Activated T-cell treated with anti-CD3 and anti-CD28 coated beads, Interleukin-2, amount 50 U/mL, for 1 hour (primary cell): ENCODE measurements at regions not wholly inside any gene's neighbourhood (a gene's known extent, or its start where the extent isn't known, plus 50 kb on each side); places are given as distances from the start of the nearest gene placed in this dataset.

Experiments
- DNase-seq: peaks from one replicate; pipeline ENCODE4 v3.0.0-alpha.2; 2020

GRCh38 chr15:62823561-62823960 lies 219.0 kb upstream of the TPM1 start:
- no peak for DNase-seq

- DNase-seq, result no peak
Observed at GRCh38 chr15:62824111-62825015, 218.2 kb upstream of the TPM1 start.

- no peak for DNase-seq
Observed at GRCh38 chr15:62825191-62825590, 217.4 kb upstream of the TPM1 start.

GRCh38 chr15:62826561-62826960 lies 216.0 kb upstream of the TPM1 start:
- no peak for DNase-seq

GRCh38 chr15:62828364-62828763 lies 214.2 kb upstream of the TPM1 start:
- no peak for DNase-seq

- DNase-seq, result no peak
Observed at GRCh38 chr15:62832231-62832630, 210.3 kb upstream of the TPM1 start.

- no peak for DNase-seq
Observed at GRCh38 chr15:62833646-62834045, 208.9 kb upstream of the TPM1 start.

GRCh38 chr15:62834686-62835329 lies 207.7 kb upstream of the TPM1 start:
- no peak for DNase-seq

- DNase-seq, result no peak
Observed at GRCh38 chr15:62835351-62835750, 207.2 kb upstream of the TPM1 start.

GRCh38 chr15:62835762-62836161 lies 206.8 kb upstream of the TPM1 start:
- DNase-seq, result no peak

GRCh38 chr15:62840526-62841268 lies 201.8 kb upstream of the TPM1 start:
- DNase-seq, result no peak

- DNase-seq, result no peak
Observed at GRCh38 chr15:62841269-62841628, 201.3 kb upstream of the TPM1 start.

- DNase-seq, result no peak
Observed at GRCh38 chr15:62841891-62842559, 200.5 kb upstream of the TPM1 start.

- no peak for DNase-seq
Observed at GRCh38 chr15:62843311-62843710, 199.2 kb upstream of the TPM1 start.

- no peak for DNase-seq
Observed at GRCh38 chr15:62844564-62845240, 197.8 kb upstream of the TPM1 start.

- no peak for DNase-seq
Observed at GRCh38 chr15:62845241-62846126, 197.1 kb upstream of the TPM1 start.

GRCh38 chr15:62846131-62846804 lies 196.3 kb upstream of the TPM1 start:
- DNase-seq, result no peak

GRCh38 chr15:62846805-62847495 lies 195.6 kb upstream of the TPM1 start:
- DNase-seq, result no peak

GRCh38 chr15:62847900-62848489 lies 194.6 kb upstream of the TPM1 start:
- peak; percentile 26 for DNase-seq

GRCh38 chr15:62848632-62849050 lies 193.9 kb upstream of the TPM1 start:
- DNase-seq, result no peak
